ENCODE measurements at regions not wholly inside any gene's neighbourhood (a gene's known extent, or its start where the extent isn't known, plus 50 kb on each side); places are given as distances from the start of the nearest gene placed in this dataset.

- no peak overlapping the region for H4K91ac ChIP-seq (replicated peaks; ENCODE audit: insufficient read length, low read length)
- no peaks in the 10 kb centered on the region for H3K23me2 ChIP-seq (ENCODE audit: low read depth, low read length)
- H3K18ac ChIP-seq (ENCODE audit: extremely low read depth, low read length), result no peak overlapping the region; the same call in 1 of the 2 replicates
- ChIA-PET POLR2A (ENCODE audit: partially characterized antibody) (no interaction called here), CTCF (ENCODE audit: partially characterized antibody) (no interaction called here)
- H3K9me3 ChIP-seq (ENCODE audit: insufficient read depth in 2 of 2, low read depth in 1 of 2, low read length in 1 of 2), result no peaks in the 10 kb centered on the region
- DNase-seq (ENCODE audit: low read depth in 1 of 2, low spot score in 2 of 2), result no peak
- H2BK12ac ChIP-seq (ENCODE audit: low read depth, low read length), result no peak overlapping the region
- no peak overlapping the region for H3K27ac ChIP-seq (ENCODE audit: low read depth, low read length)
- H3K36me3 ChIP-seq (ENCODE audit: control insufficient read depth in 2 of 4, insufficient read depth in 4 of 4, low read length in 3 of 4), result no peaks in the 10 kb centered on the region
- no peak overlapping the region for H4K5ac ChIP-seq (ENCODE audit: insufficient read length, low read depth, low read length)
- no peak overlapping the region for H2AFZ ChIP-seq (ENCODE audit: low read length)
- no peak overlapping the region for H2BK20ac ChIP-seq (ENCODE audit: low read length)
- no peak overlapping the region for H3K56ac ChIP-seq (replicated peaks; ENCODE audit: insufficient read length, low read depth, low read length)
- no peaks in the 10 kb centered on the region for H3K79me2 ChIP-seq (ENCODE audit: control insufficient read depth in 1 of 2, insufficient read depth in 2 of 2, low read length in 2 of 2)
- no peak overlapping the region for H3K14ac ChIP-seq (ENCODE audit: insufficient read length)
- H3K4me2 ChIP-seq (ENCODE audit: insufficient read depth in 1 of 2, low read depth in 2 of 2, low read length in 2 of 2), result no peak overlapping the region
- 92% methylated on average over 8 of the region's 8 CpGs; no CpG with 5 or more reads in 1 of the 2 experiments for WGBS, 2 experiments (ENCODE audit: extremely low coverage in 1 of 2, insufficient coverage in 1 of 2, insufficient read length in 1 of 2, insufficient replicate concordance in 2 of 2, low coverage in 1 of 2, low lambda C conversion rate in 2 of 2, missing lambda C conversion rate in 1 of 2)
- peaks cover 0 to 2% (median under 1%) of the 10 kb centered on the region in 4 experiments; a peak in 3 of 7 replicates for H3K4me1 ChIP-seq (replicated peaks in 1 of 4; ENCODE audit: control insufficient read depth in 3 of 4, insufficient read depth in 4 of 4, low read length in 3 of 4)
- H3K4me3 ChIP-seq (ENCODE audit: extremely low read depth in 1 of 4, insufficient read depth in 2 of 4, low read depth in 3 of 4, low read length in 4 of 4), result no peak overlapping the region
- H4K8ac ChIP-seq (ENCODE audit: extremely low read depth, insufficient read depth, low read length), result no peak overlapping the region
- no peak overlapping the region for H2BK120ac ChIP-seq (replicated peaks; ENCODE audit: low read depth, low read length)
- H4K20me1 ChIP-seq (replicated peaks in 1 of 2; ENCODE audit: control insufficient read depth in 1 of 2, insufficient read depth in 2 of 2, low read length in 2 of 2), result no peaks in the 10 kb centered on the region
- H3K9ac ChIP-seq (replicated peaks in 1 of 4; ENCODE audit: extremely low read depth in 1 of 4, low read depth in 3 of 4, low read length in 3 of 4), result no peak overlapping the region
- no peak overlapping the region for H2BK15ac ChIP-seq (ENCODE audit: low read length)
- no peaks in the 10 kb centered on the region; the same call in 1 of the 2 replicates for H3K79me1 ChIP-seq (ENCODE audit: low read depth, low read length)
- no peak overlapping the region; the same call in 1 of the 2 replicates for H2AK5ac ChIP-seq (ENCODE audit: low read depth, low read length)
- H3K27me3 ChIP-seq (replicated peaks in 1 of 4; ENCODE audit: control insufficient read depth in 3 of 4, extremely low read depth in 1 of 4, insufficient read depth in 3 of 4, low read length in 3 of 4), result no peaks in the 10 kb centered on the region
- H3K4ac ChIP-seq (replicated peaks; ENCODE audit: insufficient read length, low read depth, low read length), result no peak overlapping the region
- H2BK5ac ChIP-seq (ENCODE audit: low read depth, low read length), result no peak overlapping the region
- no peak overlapping the region for H3K23ac ChIP-seq (ENCODE audit: insufficient read length)
- TF ChIP-seq POLR2A (IDR thresholded peaks at IDR 0.05; ENCODE audit: control extremely low read depth in 1 of 2, low read depth in 2 of 2, low read length in 2 of 2), result no peak
- no peak for TF ChIP-seq NANOG (IDR thresholded peaks at IDR 0.05; ENCODE audit: insufficient read depth, low read depth, low read length, poor library complexity, severe bottlenecking)
- TF ChIP-seq, protein P1, sequence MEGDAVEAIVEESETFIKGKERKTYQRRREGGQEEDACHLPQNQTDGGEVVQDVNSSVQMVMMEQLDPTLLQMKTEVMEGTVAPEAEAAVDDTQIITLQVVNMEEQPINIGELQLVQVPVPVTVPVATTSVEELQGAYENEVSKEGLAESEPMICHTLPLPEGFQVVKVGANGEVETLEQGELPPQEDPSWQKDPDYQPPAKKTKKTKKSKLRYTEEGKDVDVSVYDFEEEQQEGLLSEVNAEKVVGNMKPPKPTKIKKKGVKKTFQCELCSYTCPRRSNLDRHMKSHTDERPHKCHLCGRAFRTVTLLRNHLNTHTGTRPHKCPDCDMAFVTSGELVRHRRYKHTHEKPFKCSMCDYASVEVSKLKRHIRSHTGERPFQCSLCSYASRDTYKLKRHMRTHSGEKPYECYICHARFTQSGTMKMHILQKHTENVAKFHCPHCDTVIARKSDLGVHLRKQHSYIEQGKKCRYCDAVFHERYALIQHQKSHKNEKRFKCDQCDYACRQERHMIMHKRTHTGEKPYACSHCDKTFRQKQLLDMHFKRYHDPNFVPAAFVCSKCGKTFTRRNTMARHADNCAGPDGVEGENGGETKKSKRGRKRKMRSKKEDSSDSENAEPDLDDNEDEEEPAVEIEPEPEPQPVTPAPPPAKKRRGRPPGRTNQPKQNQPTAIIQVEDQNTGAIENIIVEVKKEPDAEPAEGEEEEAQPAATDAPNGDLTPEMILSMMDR (IDR thresholded peaks at IDR 0.05; ENCODE audit: control extremely low read depth in 1 of 3, insufficient read depth in 1 of 3, low read depth in 1 of 3, low read length in 3 of 3), result no peak
- FAIRE-seq, result no peak
These were observed 263.3 kb downstream of the MYCN start for GRCh38 chr2:16203691-16204090.

All from H1 (cell line).